HT1080 (cell line): ENCODE measurements at regions not wholly inside any gene's neighbourhood (a gene's known extent, or its start where the extent isn't known, plus 50 kb on each side); places are given as distances from the start of the nearest gene placed in this dataset.

Experiments used
- DNase-seq: peaks from one replicate; pipeline ENCODE4 v3.0.0-alpha.2; 2015; ENCODE audit warnings: low read depth

GRCh38 chr4:12206091-12206490 is 777.4 kb upstream of the HS3ST1 start:
- DNase-seq = no peak

DNA sequence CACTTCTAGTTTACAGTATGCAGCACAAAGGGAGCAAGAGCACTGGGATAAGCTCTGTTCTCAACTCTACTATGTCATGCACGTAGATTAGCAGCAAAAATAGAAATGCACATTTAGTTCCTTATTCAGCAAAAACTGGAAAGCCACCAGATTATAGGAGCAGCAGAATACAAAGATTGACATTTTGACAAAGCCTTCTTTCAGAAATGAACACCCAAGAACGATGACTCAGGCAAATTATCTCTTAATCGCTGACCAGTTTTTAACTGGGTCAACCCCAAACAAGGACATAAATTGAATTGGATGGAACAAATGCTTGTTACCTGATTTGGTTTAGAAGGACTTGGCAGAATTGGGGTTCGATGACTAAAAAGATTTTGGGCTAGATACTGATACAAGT is 775.3 kb upstream of the HS3ST1 start:
- peak; percentile 13 for DNase-seq

DNA sequence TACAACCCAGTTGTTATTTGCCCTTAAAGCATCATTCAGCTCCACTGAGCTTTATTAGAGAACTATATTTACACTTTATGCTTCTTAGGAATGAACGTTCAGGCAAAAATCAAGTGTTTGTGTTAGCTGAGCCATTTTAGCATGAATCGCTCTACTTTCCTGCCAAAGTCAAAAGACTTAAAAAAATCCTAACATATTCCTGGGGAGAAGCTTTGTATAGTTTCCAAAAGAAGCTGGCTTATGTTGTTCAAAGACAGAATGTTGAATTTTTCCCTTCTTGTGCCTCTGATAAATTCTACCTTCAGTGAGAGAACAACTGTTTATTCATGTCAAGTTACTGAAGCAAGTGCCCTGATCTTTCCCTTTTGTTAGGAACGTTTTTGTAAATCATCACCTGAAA is 771.5 kb upstream of the HS3ST1 start:
- no peak for DNase-seq

DNA sequence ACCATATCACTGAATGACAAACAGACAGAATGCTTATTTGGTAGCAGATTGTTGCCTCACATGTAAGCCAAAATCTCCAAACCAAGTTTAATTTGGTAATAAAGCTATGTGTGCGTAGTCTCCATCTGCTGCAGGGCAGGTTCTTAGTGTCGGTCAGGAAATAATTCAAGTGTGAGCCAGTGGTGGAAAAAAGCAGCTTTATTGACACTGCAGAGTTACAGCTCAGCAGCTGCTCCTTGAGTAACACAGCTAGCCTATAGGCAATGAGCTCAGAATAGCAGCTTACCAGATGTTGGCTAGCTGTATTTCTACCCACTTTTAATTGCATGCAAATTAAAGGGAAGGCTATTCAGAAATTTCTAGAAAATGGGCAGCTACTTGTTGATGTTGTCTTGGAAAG is 757.8 kb upstream of the HS3ST1 start:
- DNase-seq = no peak

- no peak for DNase-seq
Observed at GRCh38 chr4:12178614-12179610, 750.2 kb upstream of the HS3ST1 start.

DNA sequence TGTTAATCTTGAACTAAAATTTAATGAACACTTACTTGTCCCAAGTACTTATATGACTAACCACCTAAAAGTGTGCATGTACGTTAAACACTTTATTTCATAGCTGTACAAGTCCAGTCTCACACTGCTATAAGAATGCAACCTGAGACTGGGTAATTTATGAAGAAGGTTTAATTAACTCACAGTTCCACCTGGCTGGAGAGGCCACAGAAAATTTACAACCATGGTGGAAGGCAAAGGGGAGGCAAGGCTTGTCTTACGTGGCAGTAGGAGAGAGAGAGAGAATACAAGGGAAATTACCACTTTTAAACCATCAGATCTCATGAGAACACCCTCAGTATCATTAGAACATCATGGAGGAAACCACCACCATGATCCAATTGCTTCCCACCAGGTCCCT is 748.7 kb upstream of the HS3ST1 start:
- DNase-seq = no peak

GRCh38 chr4:12173496-12173895 is 744.8 kb upstream of the HS3ST1 start:
- DNase-seq = no peak

DNA sequence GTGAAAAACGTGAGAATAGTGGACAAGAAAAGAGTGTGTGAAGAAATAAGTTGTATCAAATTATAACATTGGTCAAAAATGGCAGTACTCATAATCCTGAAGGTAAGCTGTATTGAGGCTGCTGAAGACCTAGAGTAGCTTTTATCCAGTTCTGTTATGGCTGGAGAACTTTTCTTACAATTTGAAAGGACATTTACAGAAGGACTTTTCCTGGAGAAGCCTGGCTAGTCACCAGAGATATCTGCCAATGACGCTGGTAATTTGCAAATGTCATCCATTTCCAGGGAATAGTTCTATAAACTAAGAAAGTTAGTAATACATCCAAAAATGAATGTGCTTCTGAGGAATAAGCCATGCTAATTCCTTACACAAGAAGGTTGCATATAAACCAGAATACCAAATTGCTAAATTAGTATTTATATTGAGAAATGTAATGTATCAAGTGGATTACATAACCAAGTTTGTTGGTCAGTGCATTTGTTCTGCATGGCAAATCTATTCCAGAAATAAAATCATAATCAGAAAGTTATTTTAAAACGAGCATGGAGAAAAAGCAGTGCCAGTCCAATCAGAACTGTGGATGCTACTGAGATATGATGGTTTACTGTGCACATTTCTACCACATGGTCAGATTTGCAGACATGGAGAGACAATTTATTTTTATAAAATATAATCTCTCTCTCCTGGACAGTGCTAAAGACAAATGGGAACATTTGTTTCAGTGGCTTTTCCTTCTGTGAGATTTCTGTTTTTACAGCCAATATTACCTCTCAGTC is 743.7 kb upstream of the HS3ST1 start:
- no peak for DNase-seq

DNA sequence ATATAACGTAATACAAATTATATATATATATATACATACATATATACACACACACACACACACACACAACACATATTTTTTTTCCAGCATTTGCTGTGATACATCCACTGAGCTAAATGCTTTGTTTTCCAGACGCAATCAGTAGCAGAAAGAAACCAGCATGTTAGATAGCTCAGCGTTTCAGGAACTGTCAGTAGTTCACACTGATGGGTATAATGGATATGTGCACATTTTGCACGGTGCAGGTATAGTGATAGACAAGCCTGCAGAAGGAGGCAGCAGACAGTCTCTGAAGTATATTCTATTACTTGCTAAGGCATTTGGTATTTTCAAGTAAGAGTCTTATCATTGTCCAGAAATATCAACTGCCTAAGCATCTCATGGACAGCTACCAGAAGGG is 741.6 kb upstream of the HS3ST1 start:
- no peak for DNase-seq

DNA sequence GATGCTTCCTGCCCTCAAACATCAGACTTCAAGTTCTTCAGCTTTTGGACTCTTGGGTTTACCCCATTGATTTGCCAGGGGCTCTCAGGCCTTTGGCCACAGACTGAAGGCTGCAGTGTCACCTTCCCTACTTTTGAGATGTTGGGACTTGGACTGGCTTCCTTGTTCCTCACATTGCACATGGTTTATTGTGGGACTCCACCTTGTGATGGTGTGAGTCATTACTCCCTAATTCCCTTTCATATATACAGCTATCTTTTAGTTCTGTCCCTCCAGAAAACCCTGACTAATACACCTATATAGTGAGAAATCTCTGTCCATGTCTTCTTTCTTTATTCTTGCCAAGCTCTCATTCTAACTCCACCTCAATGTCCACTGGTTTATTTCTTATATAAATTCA is 736.9 kb upstream of the HS3ST1 start:
- peak; percentile 18 for DNase-seq

GRCh38 chr4:12146339-12146738 is 717.6 kb upstream of the HS3ST1 start:
- DNase-seq = no peak

DNA sequence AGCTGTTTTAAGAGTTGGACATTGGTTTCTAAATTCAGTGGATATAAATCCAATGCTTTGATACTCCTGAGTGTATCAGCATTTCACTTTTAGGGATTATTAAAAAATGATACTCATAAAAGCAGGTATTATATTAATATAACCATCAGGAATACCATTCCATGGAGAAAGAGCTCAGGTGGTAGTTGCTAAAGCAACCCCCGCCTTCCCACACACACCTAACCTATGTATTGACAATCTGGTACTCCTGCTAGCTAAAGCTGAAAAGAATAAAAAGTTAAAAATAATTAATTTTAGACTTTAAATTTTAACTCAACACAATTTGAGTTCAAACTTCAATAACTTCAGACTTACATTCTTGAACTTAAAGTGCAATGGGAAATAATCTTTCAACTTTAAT is 717.1 kb upstream of the HS3ST1 start:
- no peak for DNase-seq

DNA sequence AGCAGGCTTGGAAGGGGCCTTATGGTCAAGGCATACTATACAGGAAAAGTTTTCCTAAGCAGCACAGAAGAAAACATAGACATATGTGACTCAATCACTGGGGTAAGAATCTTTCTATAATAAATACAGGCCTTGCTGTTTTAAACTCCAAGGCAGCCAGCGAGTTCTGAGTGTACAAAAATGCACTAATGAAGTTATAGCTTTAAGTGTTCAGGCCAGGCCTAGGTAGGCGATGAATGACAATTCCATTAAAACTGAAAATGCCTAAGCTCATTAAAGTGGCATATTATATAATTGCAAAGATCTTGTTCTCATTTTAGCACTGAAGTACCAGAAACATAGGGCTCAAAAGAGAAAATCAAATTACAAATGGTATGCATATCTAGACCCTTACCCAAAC is 716.4 kb upstream of the HS3ST1 start:
- no peak for DNase-seq

DNA sequence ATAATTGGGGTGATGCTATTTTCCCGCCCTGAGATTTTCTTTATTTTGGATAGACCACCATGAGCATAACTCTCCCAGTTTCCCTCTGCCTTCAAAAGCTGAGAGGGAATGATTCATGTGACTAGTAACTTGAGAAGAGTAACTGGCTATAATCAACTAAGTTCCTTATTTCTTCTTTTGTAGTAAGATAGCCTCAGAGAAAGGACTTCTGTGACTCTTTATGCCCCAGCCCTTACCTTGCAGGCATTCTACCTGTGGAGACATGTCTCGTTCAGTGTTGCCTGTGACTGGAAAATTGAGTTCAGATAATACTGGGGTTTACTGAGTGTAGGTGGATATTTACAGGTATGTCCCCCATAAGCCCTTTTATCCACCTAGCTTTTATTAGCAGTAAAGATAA is 715.4 kb upstream of the HS3ST1 start:
- no peak for DNase-seq

- DNase-seq = no peak
Observed at GRCh38 chr4:12140864-12141263, 712.2 kb upstream of the HS3ST1 start.

- no peak for DNase-seq
Observed at GRCh38 chr4:12139296-12139695, 710.6 kb upstream of the HS3ST1 start.

DNA sequence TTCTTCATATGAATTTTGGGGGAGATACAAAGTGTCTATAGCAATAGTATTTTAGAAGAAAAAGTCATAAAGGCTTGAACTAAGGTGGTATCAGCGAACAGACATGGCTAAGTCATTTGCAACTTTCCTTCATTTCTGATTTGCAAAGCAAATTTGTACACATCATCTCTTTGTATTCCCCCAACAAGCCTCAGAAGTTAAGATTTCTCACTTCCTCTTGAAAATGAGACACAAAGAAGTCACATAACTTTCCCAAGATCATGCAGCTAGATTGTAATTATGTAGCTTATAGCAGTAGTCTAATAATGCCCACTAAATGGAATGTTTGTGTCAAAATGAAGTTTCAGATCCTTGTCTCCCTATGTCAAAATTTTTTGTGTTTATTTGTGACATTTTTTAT is 709.8 kb upstream of the HS3ST1 start:
- DNase-seq = no peak

DNA sequence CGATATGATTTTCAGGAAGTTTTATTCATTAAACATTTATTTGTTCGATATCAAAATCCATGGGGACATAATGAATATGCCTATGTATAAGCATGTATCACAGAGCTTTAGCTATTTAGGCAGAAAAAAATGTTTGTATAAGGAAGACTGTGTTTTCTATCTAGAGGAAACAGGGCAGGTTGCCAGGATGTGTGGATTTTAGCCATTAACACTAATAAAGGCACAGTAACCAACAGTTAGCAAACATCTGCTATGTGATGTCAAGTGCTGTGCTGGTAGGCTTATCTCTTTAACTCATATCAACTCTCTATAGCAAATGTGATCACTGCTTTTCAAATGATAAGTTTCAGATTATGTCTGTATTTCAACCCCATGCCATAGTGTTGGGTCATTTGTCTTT is 708.9 kb upstream of the HS3ST1 start:
- no peak for DNase-seq

DNA sequence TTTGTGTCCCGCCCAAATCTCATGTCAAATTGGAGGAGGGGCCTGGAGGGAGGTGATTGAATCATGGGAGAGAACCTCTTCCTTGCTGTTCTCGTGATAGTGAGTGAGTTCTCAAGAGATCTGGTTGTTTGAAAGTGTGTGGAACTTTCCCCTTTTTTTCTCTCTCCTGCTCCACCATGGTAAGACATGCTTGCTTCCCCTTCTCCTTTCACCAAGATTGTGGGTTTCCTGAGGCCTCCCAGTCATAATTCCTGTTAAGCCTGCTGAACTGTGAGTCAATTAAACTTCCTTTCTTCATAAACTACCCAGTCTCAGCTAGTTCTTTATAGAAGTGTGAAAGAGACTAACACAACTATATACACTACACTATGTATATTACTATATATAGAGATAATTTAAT is 697.8 kb upstream of the HS3ST1 start:
- DNase-seq = peak; percentile 4

GRCh38 chr4:12124138-12124537 is 695.4 kb upstream of the HS3ST1 start:
- no peak for DNase-seq

DNA sequence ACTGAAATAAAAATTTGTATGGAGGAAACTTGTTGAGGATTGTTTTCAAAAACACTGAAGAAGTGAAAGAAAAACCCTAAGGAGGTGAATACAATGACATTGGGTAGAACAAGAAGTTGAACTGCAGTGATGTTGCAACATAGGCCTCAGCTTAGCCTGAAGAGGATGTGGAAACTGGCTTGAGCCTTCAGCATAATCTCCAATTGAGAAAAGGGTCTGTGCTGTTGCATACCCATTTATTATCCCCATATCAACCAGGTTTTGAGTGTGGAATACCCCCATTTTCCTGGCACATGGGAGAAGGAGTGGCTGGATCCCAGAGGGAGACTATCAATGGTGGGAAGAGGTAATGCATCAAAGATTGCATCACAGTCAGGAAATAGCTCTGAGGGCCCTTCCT is 695.0 kb upstream of the HS3ST1 start:
- DNase-seq = no peak

- no peak for DNase-seq
Observed at GRCh38 chr4:12122316-12122715, 693.6 kb upstream of the HS3ST1 start.

- DNase-seq = no peak
Observed at GRCh38 chr4:12120968-12121367, 692.3 kb upstream of the HS3ST1 start.
